PC-9 (cell line): ENCODE measurements at regions not wholly inside any gene's neighbourhood (a gene's known extent, or its start where the extent isn't known, plus 50 kb on each side); places are given as distances from the start of the nearest gene placed in this dataset.

ENCODE experiments used
- BruUV-seq: library from RNA; stranded (reverse); fragments of 400-500 nt; replicated peaks from 2 replicates; lab custom pipeline; 2021; lab: Mats Ljungman, UMichigan
- CTCF ChIA-PET: fragments of 300-600 bp; sonication (Branson Sonifier 250); formaldehyde crosslinking; loops from one replicate; lab custom pipeline; 2022; ENCODE audit warnings: antibody characterized with exemption; lab: Charles Lee
- POLR2A ChIA-PET: fragments of 300-600 bp; sonication (Branson Sonifier 250); formaldehyde crosslinking; loops from one replicate; lab custom pipeline; 2022; ENCODE audit warnings: antibody characterized with exemption; ENCODE audit not compliant: unreplicated experiment; lab: Charles Lee
- DNase-seq, 2 experiments: peaks; one replicate each; pipeline versions ENCODE4 v3.0.0 to v3.0.0-alpha.2; 2015 to 2022; ENCODE audit warnings: mixed read lengths in 1 of 2
- H2AFZ ChIP-seq: fragments of 200-600 bp; sonication (generic); 2 replicates; pipeline ENCODE4 v1.8.1; 2017; ENCODE audit warnings: antibody characterized with exemption
- H3F3A ChIP-seq: fragments of 200-600 bp; sonication (generic); 2 replicates; pipeline ENCODE4 v1.8.1; 2017; ENCODE audit warnings: antibody characterized with exemption, mild to moderate bottlenecking, low read depth; ENCODE audit not compliant: insufficient read depth
- H3K27ac ChIP-seq: fragments of 200-600 bp; sonication (generic); 2 replicates; pipeline ENCODE4 v1.6.1; 2016; ENCODE audit warnings: mixed run types
- H3K27me3 ChIP-seq: fragments of 200-600 bp; sonication (generic); 2 replicates; pipeline ENCODE4 v1.6.1; 2016; ENCODE audit warnings: low read depth, mixed run types; ENCODE audit not compliant: insufficient read depth
- H3K36me3 ChIP-seq: fragments of 200-600 bp; sonication (generic); 2 replicates; pipeline ENCODE4 v1.6.1; 2016; ENCODE audit warnings: low read depth, mixed run types
- H3K4me1 ChIP-seq: fragments of 200-600 bp; sonication (generic); replicated peaks from 2 replicates; pipeline ENCODE4 v1.6.1; 2016; ENCODE audit warnings: mixed run types; ENCODE audit not compliant: insufficient read depth
- H3K4me2 ChIP-seq: fragments of 200-600 bp; sonication (generic); 2 replicates; pipeline ENCODE4 v1.6.1; 2017; ENCODE audit warnings: mixed run types
- H3K4me3 ChIP-seq: fragments of 200-600 bp; sonication (generic); 2 replicates; pipeline ENCODE4 v1.6.1; 2016; ENCODE audit warnings: mixed run types
- H3K79me2 ChIP-seq: fragments of 200-600 bp; sonication (generic); 2 replicates; pipeline ENCODE4 v1.6.1; 2017; ENCODE audit warnings: low read depth, mixed run types
- H3K9me2 ChIP-seq: fragments of 200-600 bp; sonication (generic); 2 replicates; pipeline ENCODE4 v1.8.1; 2017; ENCODE audit warnings: mild to moderate bottlenecking; ENCODE audit not compliant: insufficient read depth
- H3K9me3 ChIP-seq: fragments of 200-600 bp; sonication (generic); 2 replicates; pipeline ENCODE4 v1.8.1; 2016; ENCODE audit warnings: low read depth; ENCODE audit not compliant: insufficient read depth
- H4K20me1 ChIP-seq: fragments of 200-600 bp; sonication (generic); 2 replicates; pipeline ENCODE4 v1.8.1; 2017; ENCODE audit not compliant: insufficient read depth
- EZH2 ChIP-seq: fragments of 200-600 bp; sonication (generic); IDR thresholded peaks from 2 replicates; pipeline ENCODE4 v1.8.0; 2017; ENCODE audit warnings: antibody characterized with exemption, low read depth
- intact Hi-C: fragments of 100-400 bp; cut with micrococcal nuclease; formaldehyde crosslinking; loops from one replicate; pipeline ENCODE4 v1.10.0; 2022; ENCODE audit not compliant: unreplicated experiment
- TF ChIP-seq, protein P1 (sequence below): fragments of 200-600 bp; sonication (generic); conservative IDR thresholded peaks from 2 replicates; pipeline ENCODE4 v1.6.1; 2017; ENCODE audit warnings: mixed run types, antibody characterized with exemption, mild to moderate bottlenecking, moderate library complexity

DNA sequence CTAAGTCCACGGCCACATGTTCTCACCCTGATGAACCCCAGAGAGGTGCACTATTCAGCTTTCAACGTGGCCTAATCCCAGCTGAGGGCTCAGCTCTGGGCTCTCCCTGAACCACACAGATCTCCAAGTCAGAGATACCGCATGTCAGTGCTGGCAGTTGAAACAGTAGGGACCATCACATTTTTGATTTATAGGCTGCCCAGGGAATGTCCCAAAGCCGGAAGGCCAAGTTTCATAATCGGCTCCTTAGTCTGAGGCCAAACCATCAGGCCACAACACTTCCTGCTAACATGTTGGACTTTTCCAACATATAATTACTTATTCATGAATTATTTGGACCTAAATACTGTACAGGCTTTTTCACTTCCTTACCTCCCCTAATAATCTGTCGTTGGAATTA is 91.9 kb upstream of the KLHL29 start:
- no peaks in the 10 kb centered on the region for H3K36me3 ChIP-seq
- ChIA-PET CTCF (no interaction called here), POLR2A (no interaction called here)
- H3F3A ChIP-seq: no peaks in the 10 kb centered on the region
- H2AFZ ChIP-seq: no peak overlapping the region
- no peaks in the 10 kb centered on the region for H3K9me2 ChIP-seq
- H3K79me2 ChIP-seq: no peaks in the 10 kb centered on the region
- TF ChIP-seq, protein P1, sequence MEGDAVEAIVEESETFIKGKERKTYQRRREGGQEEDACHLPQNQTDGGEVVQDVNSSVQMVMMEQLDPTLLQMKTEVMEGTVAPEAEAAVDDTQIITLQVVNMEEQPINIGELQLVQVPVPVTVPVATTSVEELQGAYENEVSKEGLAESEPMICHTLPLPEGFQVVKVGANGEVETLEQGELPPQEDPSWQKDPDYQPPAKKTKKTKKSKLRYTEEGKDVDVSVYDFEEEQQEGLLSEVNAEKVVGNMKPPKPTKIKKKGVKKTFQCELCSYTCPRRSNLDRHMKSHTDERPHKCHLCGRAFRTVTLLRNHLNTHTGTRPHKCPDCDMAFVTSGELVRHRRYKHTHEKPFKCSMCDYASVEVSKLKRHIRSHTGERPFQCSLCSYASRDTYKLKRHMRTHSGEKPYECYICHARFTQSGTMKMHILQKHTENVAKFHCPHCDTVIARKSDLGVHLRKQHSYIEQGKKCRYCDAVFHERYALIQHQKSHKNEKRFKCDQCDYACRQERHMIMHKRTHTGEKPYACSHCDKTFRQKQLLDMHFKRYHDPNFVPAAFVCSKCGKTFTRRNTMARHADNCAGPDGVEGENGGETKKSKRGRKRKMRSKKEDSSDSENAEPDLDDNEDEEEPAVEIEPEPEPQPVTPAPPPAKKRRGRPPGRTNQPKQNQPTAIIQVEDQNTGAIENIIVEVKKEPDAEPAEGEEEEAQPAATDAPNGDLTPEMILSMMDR: no peak
- TF ChIP-seq EZH2: no peak
- DNase-seq: no peak
- H3K27me3 ChIP-seq: peaks cover 77% of the 10 kb centered on the region
- no peaks in the 10 kb centered on the region for H3K9me3 ChIP-seq
- no peaks in the 10 kb centered on the region for H3K4me1 ChIP-seq
- H3K4me2 ChIP-seq: no peak overlapping the region
- no TSS peak for BruUV-seq
- no peaks in the 10 kb centered on the region for H4K20me1 ChIP-seq
- intact Hi-C loops: no loop called here
- no peak overlapping the region for H3K27ac ChIP-seq
- H3K4me3 ChIP-seq: no peak overlapping the region

DNA sequence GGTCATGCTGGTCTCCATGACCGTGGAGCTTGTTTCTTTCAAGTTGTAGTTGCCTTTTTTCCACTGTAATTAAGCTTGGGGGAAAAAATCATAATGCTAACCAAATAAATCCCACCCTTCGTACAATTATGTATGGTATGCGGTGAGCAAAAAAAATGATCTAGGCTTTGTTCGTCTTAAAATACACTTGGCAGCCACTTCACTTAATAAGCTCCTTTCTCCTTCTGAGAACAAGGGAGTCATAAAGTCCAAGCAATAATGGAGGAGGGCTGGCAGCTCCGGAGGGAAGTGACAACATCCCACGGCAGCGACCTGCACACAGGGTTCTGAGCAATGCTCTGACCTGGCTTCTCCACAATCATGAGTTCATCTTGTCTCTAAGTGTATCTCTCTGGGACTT is 91.2 kb upstream of the KLHL29 start:
- no peaks in the 10 kb centered on the region for H3K9me2 ChIP-seq
- no peak overlapping the region for H3K27ac ChIP-seq
- no peaks in the 10 kb centered on the region for H3K9me3 ChIP-seq
- intact Hi-C loops: no loop called here
- no peak overlapping the region for H2AFZ ChIP-seq
- no peaks in the 10 kb centered on the region for H3K79me2 ChIP-seq
- BruUV-seq: no TSS peak
- CTCF ChIA-PET: interaction anchor here (0.6 kb wide), 1 partner anchor 1534 kb away, joined by 3 read pairs; no protein-coding TSS in a partner anchor
- H3K4me1 ChIP-seq: no peaks in the 10 kb centered on the region
- H3K4me2 ChIP-seq: no peak overlapping the region
- H4K20me1 ChIP-seq: no peaks in the 10 kb centered on the region
- DNase-seq: peak in 1 of 2 experiments; percentile 21
- no peaks in the 10 kb centered on the region for H3F3A ChIP-seq
- TF ChIP-seq, protein P1: no peak
- TF ChIP-seq EZH2: no peak
- H3K36me3 ChIP-seq: no peaks in the 10 kb centered on the region
- POLR2A ChIA-PET: no interaction called here
- peaks cover 81% of the 10 kb centered on the region for H3K27me3 ChIP-seq
- H3K4me3 ChIP-seq: no peak overlapping the region

DNA sequence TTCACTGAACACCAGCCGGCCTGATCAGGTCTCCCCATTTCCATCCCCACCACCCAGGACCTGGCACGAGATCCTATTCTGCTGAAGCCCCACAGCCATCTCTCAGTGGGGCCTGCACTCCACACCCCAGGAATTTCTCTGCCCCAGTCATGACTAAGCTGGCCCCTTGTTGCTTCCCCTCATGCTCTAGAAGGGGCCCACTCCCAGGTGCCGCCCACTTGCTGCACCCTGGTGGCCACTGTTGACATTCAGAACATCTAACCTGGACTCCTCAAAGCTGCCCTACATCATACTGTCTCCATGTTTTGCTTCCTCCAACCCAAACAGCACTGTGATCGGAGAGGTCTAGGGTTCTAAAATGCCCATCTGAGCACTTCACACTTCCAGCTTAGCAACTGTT is 90.7 kb upstream of the KLHL29 start:
- no peaks in the 10 kb centered on the region for H3K36me3 ChIP-seq
- no peaks in the 10 kb centered on the region for H3K4me1 ChIP-seq
- no peaks in the 10 kb centered on the region for H3F3A ChIP-seq
- H3K27ac ChIP-seq: no peak overlapping the region
- no peaks in the 10 kb centered on the region for H4K20me1 ChIP-seq
- no peak overlapping the region for H2AFZ ChIP-seq
- no peak for DNase-seq
- no peaks in the 10 kb centered on the region for H3K79me2 ChIP-seq
- ChIA-PET POLR2A (no interaction called here), CTCF (interaction anchor here (0.6 kb wide), 1 partner anchor 1535 kb away, joined by 3 read pairs; no protein-coding TSS in a partner anchor)
- intact Hi-C loops: no loop called here
- no peak overlapping the region for H3K4me2 ChIP-seq
- H3K9me2 ChIP-seq: no peaks in the 10 kb centered on the region
- BruUV-seq: no TSS peak
- TF ChIP-seq, protein P1: no peak
- TF ChIP-seq EZH2: no peak
- H3K9me3 ChIP-seq: no peaks in the 10 kb centered on the region
- peaks cover 86% of the 10 kb centered on the region for H3K27me3 ChIP-seq
- H3K4me3 ChIP-seq: no peak overlapping the region
